IPS-18c (cell line): ENCODE measurements at regions not wholly inside any gene's neighbourhood (a gene's known extent, or its start where the extent isn't known, plus 50 kb on each side); places are given as distances from the start of the nearest gene placed in this dataset.

Experiments
- H3K4me3 ChIP-seq: 2 replicates; pipeline ENCODE4 v1.7.0; 2013; ENCODE audit warnings: low read depth, mild to moderate bottlenecking, low read length, moderate library complexity; ENCODE audit not compliant: insufficient read depth
- H3K9me3 ChIP-seq: one replicate; pipeline ENCODE4 v1.6.1; 2013; ENCODE audit warnings: mild to moderate bottlenecking, low read length, moderate library complexity; ENCODE audit not compliant: control insufficient read depth, insufficient read depth

DNA sequence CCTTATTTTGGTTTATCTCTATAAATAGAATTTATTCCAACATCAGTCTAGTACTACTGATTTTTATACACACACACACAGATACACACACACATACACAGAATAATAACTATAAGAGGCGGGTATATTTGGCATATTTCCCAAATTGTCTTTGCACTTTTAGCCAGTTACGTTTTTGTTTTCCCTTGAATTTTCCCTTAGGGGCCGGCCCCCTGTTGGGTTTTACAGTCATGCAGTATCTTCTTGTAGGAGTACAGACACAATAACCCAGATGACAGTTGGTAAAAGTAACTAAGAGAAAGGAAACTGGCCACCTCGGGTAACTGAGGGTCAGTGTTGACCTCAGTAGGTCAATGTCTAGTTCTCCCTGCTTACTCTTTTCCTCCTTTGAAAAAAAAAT, 50.9 kb downstream of the DISP1 start:
- H3K4me3 ChIP-seq: no peak overlapping the region

GRCh38 chr1:222867316-222867715, 52.5 kb downstream of the DISP1 start:
- Histone ChIP-seq H3K4me3 (no peak overlapping the region), H3K9me3 (no peaks in the 10 kb centered on the region)

More for the DNA sequence above, 50.9 kb downstream of the DISP1 start:
- no peaks in the 10 kb centered on the region for H3K9me3 ChIP-seq

GRCh38 chr1:222876182-222876581, 61.3 kb downstream of the DISP1 start:
- no peak overlapping the region for H3K4me3 ChIP-seq
- no peaks in the 10 kb centered on the region for H3K9me3 ChIP-seq

DNA sequence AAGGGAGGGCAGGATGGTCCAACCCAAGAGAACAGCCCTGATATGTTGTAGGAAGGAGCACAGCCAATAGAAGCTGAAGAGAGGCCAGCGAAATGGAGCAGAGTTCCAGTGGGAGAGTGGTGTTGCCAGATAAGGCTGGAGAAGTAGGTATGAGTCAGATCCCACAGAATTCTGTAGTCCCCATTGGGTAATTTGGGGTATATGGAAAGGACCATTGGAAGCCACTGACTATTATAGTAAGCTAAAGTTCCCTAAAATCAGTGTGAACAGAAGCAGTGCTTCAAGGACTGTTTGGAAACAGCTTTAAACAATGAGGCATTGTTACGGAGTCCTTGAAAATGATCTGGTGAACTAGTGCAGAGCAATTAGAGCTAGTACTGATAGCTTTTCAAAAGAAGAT, 63.0 kb downstream of the DISP1 start:
- H3K9me3 ChIP-seq: no peaks in the 10 kb centered on the region
- H3K4me3 ChIP-seq: no peak overlapping the region

GRCh38 chr1:222880587-222880986, 65.7 kb downstream of the DISP1 start:
- Histone ChIP-seq H3K9me3 (no peaks in the 10 kb centered on the region), H3K4me3 (no peak overlapping the region)

GRCh38 chr1:222886194-222886854, 71.5 kb downstream of the DISP1 start:
- H3K4me3 ChIP-seq: no peak overlapping the region

GRCh38 chr1:222886878-222887351, 72.1 kb downstream of the DISP1 start:
- Histone ChIP-seq H3K9me3 (no peaks in the 10 kb centered on the region), H3K4me3 (no peak overlapping the region)

More at GRCh38 chr1:222886194-222886854, 71.5 kb downstream of the DISP1 start:
- H3K9me3 ChIP-seq: no peaks in the 10 kb centered on the region

GRCh38 chr1:222889440-222889839, 74.6 kb downstream of the DISP1 start:
- Histone ChIP-seq H3K9me3 (no peaks in the 10 kb centered on the region), H3K4me3 (no peak overlapping the region)

GRCh38 chr1:222890716-222891115, 75.9 kb downstream of the DISP1 start:
- no peaks in the 10 kb centered on the region for H3K9me3 ChIP-seq
- H3K4me3 ChIP-seq: no peak overlapping the region

DNA sequence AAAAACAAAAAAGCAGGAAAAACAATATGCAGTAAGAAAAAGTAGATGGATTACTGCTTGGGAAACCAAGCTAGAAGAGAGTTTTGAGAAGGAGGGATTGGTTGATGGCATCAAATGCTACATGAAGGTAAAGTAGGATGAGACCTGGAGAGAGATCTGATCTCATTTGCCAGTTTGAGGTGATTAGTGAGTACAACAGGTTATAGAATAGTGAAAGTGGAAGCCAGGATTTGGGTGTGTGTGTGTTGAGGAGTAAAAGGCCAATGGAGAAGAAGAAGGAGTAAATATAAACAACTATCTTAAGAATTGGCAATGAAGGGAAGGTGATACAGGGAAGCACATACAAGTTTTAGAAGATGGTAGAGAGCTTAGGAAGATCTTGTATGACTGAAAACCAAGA, 76.7 kb downstream of the DISP1 start:
- Histone ChIP-seq H3K4me3 (no peak overlapping the region), H3K9me3 (no peaks in the 10 kb centered on the region)

GRCh38 chr1:222892137-222892769, 77.4 kb downstream of the DISP1 start:
- no peak overlapping the region for H3K4me3 ChIP-seq
- no peaks in the 10 kb centered on the region for H3K9me3 ChIP-seq

- Histone ChIP-seq H3K4me3 (no peak overlapping the region), H3K9me3 (no peaks in the 10 kb centered on the region)
Observed at GRCh38 chr1:222893255-222893654, 78.4 kb downstream of the DISP1 start.

DNA sequence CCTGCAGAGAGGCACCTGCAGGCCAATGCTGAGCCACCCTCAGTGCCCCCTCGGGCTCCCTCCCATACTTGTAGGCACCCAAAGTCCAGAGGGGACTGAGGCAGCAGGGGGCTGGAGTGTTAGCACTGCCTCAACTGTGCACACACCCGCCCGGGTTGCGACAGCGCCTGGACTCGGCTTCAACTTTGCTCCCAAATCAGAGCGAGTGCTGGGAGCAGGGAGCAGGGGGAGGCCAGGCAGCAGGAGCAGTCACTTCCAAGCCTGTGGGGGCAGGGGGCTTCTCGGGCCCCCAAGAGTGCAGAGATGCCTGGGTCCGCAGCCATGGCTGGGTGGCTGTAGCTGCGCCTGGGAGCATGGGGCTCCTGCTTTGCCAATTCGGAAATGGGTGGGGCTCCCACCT, 79.5 kb downstream of the DISP1 start:
- Histone ChIP-seq H3K9me3 (no peaks in the 10 kb centered on the region), H3K4me3 (no peak overlapping the region)

DNA sequence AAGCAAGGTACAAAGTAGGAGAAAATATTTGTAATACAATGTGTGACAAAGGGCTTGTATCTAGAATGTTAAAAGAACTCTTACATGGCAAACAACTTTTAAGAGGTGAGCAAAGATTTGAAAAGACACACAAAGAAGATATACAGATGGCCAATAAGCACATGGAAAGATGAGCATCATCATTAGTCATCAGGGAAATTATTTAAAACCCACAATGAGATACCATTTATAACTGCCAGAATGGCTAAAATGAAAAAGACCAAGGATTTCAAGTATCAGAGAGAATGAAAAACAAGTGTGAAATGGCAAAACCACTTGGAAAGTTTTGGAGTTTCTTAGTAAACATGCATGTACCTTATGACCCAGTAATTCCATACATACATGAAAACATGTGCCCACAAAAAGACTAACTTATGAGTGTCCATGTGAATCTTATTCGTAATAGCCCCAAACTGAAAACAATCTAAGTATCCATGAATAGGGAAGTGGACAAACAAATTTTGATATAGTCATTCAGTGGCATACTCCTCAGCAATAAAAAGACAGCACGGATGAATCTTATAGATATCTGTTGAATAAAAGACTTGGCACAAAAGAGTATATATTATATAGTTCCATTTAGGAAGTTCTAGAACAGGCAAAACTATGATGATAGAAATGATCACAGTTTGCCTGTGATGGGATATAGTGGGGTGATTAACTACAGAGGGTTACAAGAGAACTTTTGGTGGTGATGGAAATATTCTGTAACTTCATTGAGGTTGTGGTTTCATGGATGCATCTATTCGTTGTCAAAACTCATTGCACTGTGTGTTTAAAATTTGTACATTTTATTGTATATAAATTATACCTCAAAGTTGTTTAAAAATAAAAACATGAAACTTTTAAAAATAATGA, 82.0 kb downstream of the DISP1 start:
- Histone ChIP-seq H3K9me3 (no peaks in the 10 kb centered on the region), H3K4me3 (no peak overlapping the region)

- Histone ChIP-seq H3K4me3 (no peak overlapping the region), H3K9me3 (no peaks in the 10 kb centered on the region)
Observed at GRCh38 chr1:222897527-222898190, 82.8 kb downstream of the DISP1 start.

DNA sequence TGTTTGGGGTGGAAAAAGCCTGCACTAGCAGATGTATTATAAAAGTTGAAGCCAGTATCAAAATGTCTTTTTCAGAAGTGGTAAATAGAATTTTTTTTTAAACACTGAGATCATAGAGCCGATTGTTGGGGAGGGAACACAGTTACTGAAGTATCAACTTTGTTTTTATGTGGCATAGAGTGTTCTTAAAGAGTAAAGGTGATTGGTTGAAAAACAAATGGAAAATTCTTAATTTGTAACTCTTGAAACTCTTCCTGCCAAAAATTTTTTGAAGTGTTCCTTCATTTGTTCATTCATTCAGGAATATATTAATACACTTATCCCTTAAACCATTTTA, 83.3 kb downstream of the DISP1 start:
- no peak overlapping the region for H3K4me3 ChIP-seq
- no peaks in the 10 kb centered on the region for H3K9me3 ChIP-seq

DNA sequence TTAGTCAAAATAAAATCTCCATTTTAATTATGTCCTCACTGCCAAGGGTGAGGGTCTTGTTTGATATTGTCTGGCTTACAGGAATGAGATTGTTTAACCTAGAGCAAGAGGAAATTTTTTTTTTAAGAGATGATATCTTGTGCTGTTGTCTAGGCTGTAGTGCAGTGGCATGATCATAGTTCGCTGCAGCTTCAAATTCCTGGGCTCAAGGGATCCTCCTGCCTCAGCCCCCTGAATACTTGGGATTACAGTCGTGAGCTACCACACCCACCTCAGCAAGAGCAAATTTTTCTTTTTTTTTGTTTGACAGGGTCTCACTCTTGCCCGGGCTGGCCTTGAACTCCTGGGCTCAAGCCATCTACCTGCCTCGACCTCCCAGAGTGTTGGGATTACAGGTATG, 84.6 kb downstream of the DISP1 start:
- Histone ChIP-seq H3K4me3 (no peak overlapping the region), H3K9me3 (no peaks in the 10 kb centered on the region)
